Breast epithelium (tissue), 4 donors: ENCODE measurements at regions not wholly inside any gene's neighbourhood (a gene's known extent, or its start where the extent isn't known, plus 50 kb on each side); places are given as distances from the start of the nearest gene placed in this dataset.

Experiments used
- DNase-seq, 2 donors: peaks; one replicate each; pipeline ENCODE4 v3.0.0-alpha.2; 2019; ENCODE audit warnings: low spot score in 2 of 2
- H3K27ac ChIP-seq, 2 donors: fragments of 200-600 bp; sonication (generic) in 1 of 2; one replicate each; pipeline ENCODE4 v1.5.1; 2016 to 2019; ENCODE audit warnings: mild to moderate bottlenecking in 1 of 2
- H3K27me3 ChIP-seq, 2 donors: fragments of 200-600 bp; sonication (generic) in 1 of 2; one replicate each; pipeline versions ENCODE4 v1.5.1 to v1.6.0; 2017 to 2019; ENCODE audit warnings: control low read depth in 1 of 2, mild to moderate bottlenecking in 1 of 2
- H3K36me3 ChIP-seq: fragments of 200-600 bp; one replicate; pipeline ENCODE4 v1.5.1; 2019
- H3K4me1 ChIP-seq, 2 donors: fragments of 200-600 bp; sonication (generic); one replicate each; pipeline ENCODE4 v1.5.1; 2016 to 2019; ENCODE audit warnings: control low read depth in 1 of 2
- H3K4me3 ChIP-seq, 3 donors: fragments of 200-600 bp; sonication (generic); 1 replicate in 2 of 3; 2 replicates in 1 of 3; pipeline ENCODE4 v1.5.1; 2016 to 2019; ENCODE audit warnings: mild to moderate bottlenecking in 3 of 3, moderate library complexity in 2 of 3
- H3K9me3 ChIP-seq, 2 donors: fragments of 200-600 bp; sonication (generic) in 1 of 2; one replicate each; pipeline ENCODE4 v1.5.1; 2016 to 2019; ENCODE audit warnings: control low read depth in 1 of 2
- POLR2A ChIP-seq: fragments of 450-650 bp; IDR thresholded peaks from one replicate; pipeline ENCODE4 v1.6.1; 2016; ENCODE audit warnings: antibody characterized with exemption, mild to moderate bottlenecking, moderate library complexity
- POLR2AphosphoS5 ChIP-seq, 3 donors: sonication (generic); formaldehyde crosslinking; IDR thresholded peaks; one replicate each; pipeline ENCODE4 v1.6.1; 2017; ENCODE audit warnings: antibody characterized with exemption in 3 of 3
- intact Hi-C: fragments of 100-400 bp; cut with DNase I; formaldehyde crosslinking; loops from one replicate; pipeline ENCODE4 v1.15.1; 2023; ENCODE audit warnings: low total_unique reads
- TF ChIP-seq, protein P1 (sequence below), 3 donors: fragments of 450-650 bp; IDR thresholded peaks; one replicate each; pipeline ENCODE4 v1.5.1; 2016 to 2017; ENCODE audit warnings: antibody characterized with exemption in 3 of 3, mild to moderate bottlenecking in 3 of 3, moderate library complexity in 3 of 3

- H3K36me3 ChIP-seq: no peaks in the 10 kb centered on the region
- DNase-seq: no peak
- no peaks in the 10 kb centered on the region for H3K4me1 ChIP-seq
- no peak overlapping the region for H3K27ac ChIP-seq
- intact Hi-C loops: loop anchor here (5.0 kb wide), 1 partner anchor 222 kb away; no protein-coding TSS in a partner anchor
- peaks cover 0 to 6% of the 10 kb centered on the region in 2 donors for H3K9me3 ChIP-seq
- no peaks in the 10 kb centered on the region for H3K27me3 ChIP-seq
- no peak overlapping the region for H3K4me3 ChIP-seq
- TF ChIP-seq, protein P1, sequence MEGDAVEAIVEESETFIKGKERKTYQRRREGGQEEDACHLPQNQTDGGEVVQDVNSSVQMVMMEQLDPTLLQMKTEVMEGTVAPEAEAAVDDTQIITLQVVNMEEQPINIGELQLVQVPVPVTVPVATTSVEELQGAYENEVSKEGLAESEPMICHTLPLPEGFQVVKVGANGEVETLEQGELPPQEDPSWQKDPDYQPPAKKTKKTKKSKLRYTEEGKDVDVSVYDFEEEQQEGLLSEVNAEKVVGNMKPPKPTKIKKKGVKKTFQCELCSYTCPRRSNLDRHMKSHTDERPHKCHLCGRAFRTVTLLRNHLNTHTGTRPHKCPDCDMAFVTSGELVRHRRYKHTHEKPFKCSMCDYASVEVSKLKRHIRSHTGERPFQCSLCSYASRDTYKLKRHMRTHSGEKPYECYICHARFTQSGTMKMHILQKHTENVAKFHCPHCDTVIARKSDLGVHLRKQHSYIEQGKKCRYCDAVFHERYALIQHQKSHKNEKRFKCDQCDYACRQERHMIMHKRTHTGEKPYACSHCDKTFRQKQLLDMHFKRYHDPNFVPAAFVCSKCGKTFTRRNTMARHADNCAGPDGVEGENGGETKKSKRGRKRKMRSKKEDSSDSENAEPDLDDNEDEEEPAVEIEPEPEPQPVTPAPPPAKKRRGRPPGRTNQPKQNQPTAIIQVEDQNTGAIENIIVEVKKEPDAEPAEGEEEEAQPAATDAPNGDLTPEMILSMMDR (IDR thresholded peaks at IDR 0.05): no peak
- no peak for TF ChIP-seq POLR2A
- TF ChIP-seq POLR2AphosphoS5 (IDR thresholded peaks at IDR 0.05): no peak
These were observed 491.3 kb downstream of the TMEM114 start for GRCh38 chr16:8098947-8099512.

GRCh38 chr16:8096211-8096610, 494.1 kb downstream of the TMEM114 start:
- no peaks in the 10 kb centered on the region for H3K4me1 ChIP-seq
- no peak overlapping the region for H3K4me3 ChIP-seq
- H3K36me3 ChIP-seq: no peaks in the 10 kb centered on the region
- no peak overlapping the region for H3K27ac ChIP-seq
- intact Hi-C loops: loop anchor here (5.0 kb wide), 1 partner anchor 219 kb away; no protein-coding TSS in a partner anchor
- no peaks in the 10 kb centered on the region for H3K27me3 ChIP-seq
- H3K9me3 ChIP-seq: peaks cover 0 to 6% of the 10 kb centered on the region in 2 donors
- no peak for DNase-seq
- TF ChIP-seq, protein P1 (IDR thresholded peaks at IDR 0.05): no peak
- no peak for TF ChIP-seq POLR2A
- no peak for TF ChIP-seq POLR2AphosphoS5 (IDR thresholded peaks at IDR 0.05)

DNA sequence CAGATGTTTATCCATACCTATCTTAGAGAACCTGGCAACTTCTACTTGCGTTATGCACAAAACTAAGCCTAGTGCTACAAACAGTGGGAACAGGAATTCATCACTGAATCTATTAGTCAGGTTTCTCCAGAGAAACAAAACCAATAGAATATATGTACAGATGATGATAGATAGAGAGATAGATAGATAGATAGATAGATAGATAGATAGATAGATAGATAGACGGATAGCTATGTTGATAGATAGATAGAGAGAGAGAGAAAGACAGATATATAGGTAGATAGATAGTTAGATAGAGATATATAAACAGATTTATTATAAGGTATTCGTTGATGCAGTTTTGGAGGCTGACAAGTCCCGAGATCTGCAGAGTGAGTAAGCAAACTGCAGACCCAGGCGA, 495.6 kb downstream of the TMEM114 start:
- intact Hi-C loops: loop anchor here (5.0 kb wide), 1 partner anchor 217 kb away; no protein-coding TSS in a partner anchor

GRCh38 chr16:8088820-8089338, 501.4 kb downstream of the TMEM114 start:
- no peak for DNase-seq
- no peaks in the 10 kb centered on the region for H3K36me3 ChIP-seq
- TF ChIP-seq POLR2A (no peak), POLR2AphosphoS5 (IDR thresholded peaks at IDR 0.05) (no peak)
- TF ChIP-seq, protein P1 (IDR thresholded peaks at IDR 0.05): no peak
- intact Hi-C loops: no loop called here
- H3K4me1 ChIP-seq: no peaks in the 10 kb centered on the region
- H3K9me3 ChIP-seq: no peaks in the 10 kb centered on the region
- H3K4me3 ChIP-seq: no peak overlapping the region
- no peak overlapping the region for H3K27ac ChIP-seq
- no peaks in the 10 kb centered on the region for H3K27me3 ChIP-seq

More for the DNA sequence above, 495.6 kb downstream of the TMEM114 start:
- no peaks in the 10 kb centered on the region for H3K36me3 ChIP-seq
- TF ChIP-seq, protein P1 (IDR thresholded peaks at IDR 0.05): no peak
- TF ChIP-seq POLR2A: no peak
- no peak for TF ChIP-seq POLR2AphosphoS5 (IDR thresholded peaks at IDR 0.05)
- no peak for DNase-seq
- H3K4me3 ChIP-seq: no peak overlapping the region
- H3K9me3 ChIP-seq: peaks cover 0 to 6% of the 10 kb centered on the region in 2 donors
- no peaks in the 10 kb centered on the region for H3K27me3 ChIP-seq
- H3K27ac ChIP-seq: no peak overlapping the region
- no peaks in the 10 kb centered on the region for H3K4me1 ChIP-seq

DNA sequence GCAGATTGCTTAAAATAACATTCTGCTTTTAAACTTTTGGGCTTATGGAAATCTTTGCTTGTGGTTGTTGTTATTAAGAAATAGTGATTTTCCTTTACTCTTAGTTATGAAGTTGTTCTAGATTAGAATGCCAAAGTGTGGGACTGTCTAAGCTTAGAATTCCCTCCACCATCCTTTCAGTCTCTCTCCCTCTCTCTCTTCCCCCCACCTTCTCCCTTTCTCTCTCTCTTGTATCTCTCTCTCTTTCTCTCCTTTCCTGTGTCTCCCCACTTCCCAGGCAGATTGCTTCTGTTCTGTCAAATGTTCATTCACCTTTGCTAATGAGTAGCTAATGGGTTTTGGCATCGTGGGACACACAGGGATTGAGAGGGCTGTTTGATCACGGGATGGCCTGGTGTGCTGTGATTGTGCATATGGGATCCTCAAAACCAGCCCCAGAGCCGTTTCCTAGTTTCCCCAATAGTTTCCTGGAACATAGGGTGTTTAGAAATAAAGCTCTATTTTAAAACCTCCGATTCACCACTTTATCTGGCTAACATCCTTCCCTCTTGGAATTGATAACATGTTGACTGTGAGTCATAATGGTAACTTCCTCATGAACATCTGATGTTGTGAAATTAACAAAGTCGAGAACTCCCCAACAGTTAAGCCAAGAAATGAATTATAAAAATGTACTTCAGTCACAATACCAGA, 502.6 kb downstream of the TMEM114 start:
- no peak for DNase-seq
- no peaks in the 10 kb centered on the region for H3K4me1 ChIP-seq
- intact Hi-C loops: no loop called here
- H3K27me3 ChIP-seq: no peaks in the 10 kb centered on the region
- no peaks in the 10 kb centered on the region for H3K9me3 ChIP-seq
- TF ChIP-seq POLR2A (no peak), POLR2AphosphoS5 (IDR thresholded peaks at IDR 0.05) (no peak)
- TF ChIP-seq, protein P1 (IDR thresholded peaks at IDR 0.05): no peak
- H3K4me3 ChIP-seq: no peak overlapping the region
- peak overlapping the region in 1 of 2 donors; percentile 52 for H3K27ac ChIP-seq
- H3K36me3 ChIP-seq: no peaks in the 10 kb centered on the region
